Activated CD8-positive, alpha-beta memory T cell treated with anti-CD3 and anti-CD28 coated beads for 24 hours (primary cell): ENCODE measurements at regions not wholly inside any gene's neighbourhood (a gene's known extent, or its start where the extent isn't known, plus 50 kb on each side); places are given as distances from the start of the nearest gene placed in this dataset.

ENCODE experiments used
- DNase-seq: peaks from one replicate; pipeline ENCODE4 v3.0.0-alpha.2; 2020

DNA sequence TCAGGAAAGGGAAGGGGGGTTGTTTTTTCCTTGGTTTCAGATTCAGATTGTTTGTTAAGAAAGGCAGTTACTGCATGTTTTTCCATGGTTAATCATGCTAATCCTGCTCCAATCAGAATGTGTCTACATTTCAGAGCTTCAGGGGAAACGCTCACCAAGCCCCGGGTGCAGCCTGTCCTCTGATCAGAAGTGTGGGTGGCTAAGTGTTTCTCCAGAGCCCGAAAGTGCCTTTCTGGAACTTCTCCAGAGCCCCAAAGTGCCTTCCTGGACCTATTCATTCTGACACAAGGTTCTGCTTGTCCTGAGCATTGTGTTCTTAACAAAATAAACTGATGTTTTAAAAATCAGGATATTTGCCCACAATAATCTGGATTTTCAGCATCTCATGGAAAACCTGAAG lies 359.0 kb upstream of the ZNF521 start:
- no peak for DNase-seq

DNA sequence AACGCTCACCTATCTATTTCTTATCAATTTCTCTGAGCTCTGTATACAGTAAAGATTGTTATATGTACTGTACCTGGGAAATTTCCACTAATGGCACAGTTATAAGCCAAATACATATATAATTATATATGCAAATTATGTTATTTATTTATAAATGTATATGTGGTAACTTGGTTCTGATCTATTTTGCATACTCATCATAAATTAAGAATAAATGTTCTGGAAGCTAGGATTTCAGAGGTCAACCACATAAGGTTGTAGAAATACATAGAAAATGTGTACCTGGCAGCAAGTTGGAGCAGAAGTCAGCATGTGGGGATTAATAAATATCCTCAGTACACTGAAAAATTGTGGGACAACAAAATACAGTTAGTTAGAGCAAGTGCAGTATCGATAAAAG lies 353.7 kb upstream of the ZNF521 start:
- DNase-seq: no peak

DNA sequence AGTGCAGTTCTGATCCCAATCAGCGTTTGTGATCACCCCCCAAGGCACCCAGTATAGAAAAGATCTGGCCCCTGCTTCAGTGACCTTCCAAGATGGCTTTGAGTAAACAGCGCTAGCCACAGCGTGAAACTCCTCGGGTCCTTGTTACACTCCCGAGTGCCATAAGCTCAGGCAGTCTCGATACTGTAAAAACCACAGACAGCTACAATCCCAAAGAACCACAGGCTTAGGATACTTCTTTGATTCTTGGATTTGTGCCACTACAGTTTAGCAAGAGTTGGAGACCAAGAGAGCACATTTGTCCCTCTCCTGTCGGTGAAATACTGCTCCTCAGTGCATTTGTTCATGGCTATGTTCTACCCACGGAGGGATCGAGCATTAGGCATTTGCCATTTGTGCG lies 352.5 kb upstream of the ZNF521 start:
- no peak for DNase-seq

DNA sequence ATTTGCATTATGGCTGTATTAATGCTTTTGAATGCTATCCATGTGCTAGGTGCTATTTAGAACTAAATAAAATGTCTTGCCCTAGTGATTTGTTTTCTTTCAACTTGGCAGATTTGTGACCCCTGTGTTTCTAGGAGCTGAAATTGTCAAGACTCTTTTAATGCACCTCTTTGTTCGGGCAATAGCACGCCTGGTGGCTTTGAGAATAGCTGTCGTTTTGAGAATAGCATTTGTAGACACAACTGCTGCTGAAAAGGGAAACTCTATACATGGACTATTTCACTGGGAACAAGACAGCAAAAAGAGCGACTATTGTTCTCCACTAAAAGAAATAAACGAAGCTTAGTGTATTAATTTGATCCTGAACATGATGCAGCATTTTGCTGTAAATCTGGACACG lies 352.1 kb upstream of the ZNF521 start:
- no peak for DNase-seq

DNA sequence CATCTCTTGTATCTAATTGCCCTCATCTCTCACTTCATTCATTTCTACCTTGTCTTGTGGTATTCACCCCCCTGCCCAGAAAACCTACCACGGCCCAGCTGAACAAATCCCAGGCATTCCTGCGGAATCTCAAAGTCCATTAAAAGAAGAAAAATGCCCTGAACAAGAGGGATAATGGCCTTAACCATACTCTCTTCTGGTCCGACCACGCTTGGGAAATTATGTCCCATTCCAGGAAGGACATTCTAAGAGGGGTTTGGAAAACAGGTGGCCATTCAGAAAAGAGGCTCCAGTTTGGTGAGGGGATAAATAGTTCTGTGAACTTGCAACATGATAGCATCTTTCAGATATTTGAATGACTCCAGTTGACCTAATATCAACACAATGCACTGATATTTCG lies 349.9 kb upstream of the ZNF521 start:
- DNase-seq: no peak

DNA sequence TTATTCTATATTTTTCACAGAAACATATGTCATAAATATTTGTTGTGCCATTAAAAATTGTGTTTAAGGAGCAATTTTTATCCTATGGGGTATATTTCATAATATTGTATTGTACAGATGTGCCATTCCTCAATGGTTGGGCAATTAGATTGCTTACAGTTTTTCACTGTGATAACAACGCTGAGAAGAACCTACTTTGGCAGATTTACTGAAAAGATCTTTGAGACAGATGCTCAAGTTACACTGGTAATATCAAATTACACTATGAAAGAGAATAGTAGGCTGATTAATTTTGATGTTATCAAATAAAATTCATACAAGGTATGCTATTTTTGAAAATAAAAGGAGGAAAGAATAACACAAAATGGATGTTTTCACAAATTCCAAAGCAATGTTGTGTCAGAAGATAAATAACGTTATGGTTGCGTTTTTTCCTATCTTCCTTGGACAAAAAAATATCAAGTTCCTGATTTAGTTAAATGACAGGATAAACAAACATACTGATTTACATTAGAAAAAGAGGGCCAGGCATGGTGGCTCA lies 335.1 kb upstream of the ZNF521 start:
- no peak for DNase-seq

DNA sequence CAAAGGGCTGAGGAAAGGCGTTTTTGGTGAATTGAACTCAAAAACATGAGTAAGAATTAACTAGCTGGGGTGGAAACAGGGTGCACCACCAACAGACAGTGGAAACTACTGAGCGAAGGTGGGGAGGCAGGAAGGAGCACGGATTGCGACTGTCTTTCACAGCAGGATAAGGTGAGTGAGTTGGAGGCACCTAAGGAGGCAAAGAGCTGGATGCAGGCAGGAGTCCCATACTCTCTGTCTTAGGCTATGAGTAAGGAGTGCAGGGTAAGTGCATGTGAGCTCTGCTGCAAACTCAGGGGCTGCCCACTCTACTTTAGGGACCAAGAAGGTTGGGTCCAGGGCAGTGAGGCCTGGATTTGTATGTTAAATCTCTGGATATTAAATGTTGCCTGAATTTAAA lies 333.1 kb upstream of the ZNF521 start:
- DNase-seq: no peak

DNA sequence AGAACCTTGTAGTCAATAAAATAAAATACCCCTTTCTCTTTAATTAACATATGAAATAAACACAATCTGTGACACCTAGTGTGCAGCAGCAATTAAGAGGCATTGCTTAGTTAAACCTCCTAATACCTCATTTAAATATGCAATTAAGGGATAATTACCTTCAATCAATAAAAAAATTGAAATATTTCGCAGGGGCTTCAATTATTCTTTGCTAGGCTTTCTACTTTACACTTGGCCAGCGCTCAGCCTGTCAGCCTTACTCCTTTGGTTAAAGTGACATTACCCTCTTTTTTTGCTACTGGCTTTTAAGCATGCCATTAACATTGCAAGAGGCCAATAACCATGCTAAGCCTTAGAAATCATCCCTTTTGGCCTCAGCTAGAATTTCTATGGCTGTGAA lies 327.5 kb upstream of the ZNF521 start:
- DNase-seq: no peak

DNA sequence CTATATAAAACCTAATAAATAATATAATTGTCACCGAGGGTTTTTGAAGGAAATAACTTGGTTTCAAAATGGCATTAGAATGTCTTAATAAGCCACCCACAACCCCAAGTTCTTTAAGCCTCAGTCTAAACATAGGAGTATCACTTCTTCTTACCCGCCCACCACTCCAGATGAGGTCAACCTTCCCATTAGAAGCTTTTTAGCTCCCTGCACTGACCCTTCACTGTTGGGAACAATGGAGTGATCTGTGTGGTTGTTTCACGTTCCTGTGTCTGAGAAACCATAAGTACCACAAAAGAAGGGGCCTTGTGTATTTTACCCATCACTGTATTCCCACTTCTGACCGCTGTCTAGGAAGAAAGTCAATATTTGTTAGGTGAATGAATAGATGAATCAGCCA lies 326.3 kb upstream of the ZNF521 start:
- no peak for DNase-seq

DNA sequence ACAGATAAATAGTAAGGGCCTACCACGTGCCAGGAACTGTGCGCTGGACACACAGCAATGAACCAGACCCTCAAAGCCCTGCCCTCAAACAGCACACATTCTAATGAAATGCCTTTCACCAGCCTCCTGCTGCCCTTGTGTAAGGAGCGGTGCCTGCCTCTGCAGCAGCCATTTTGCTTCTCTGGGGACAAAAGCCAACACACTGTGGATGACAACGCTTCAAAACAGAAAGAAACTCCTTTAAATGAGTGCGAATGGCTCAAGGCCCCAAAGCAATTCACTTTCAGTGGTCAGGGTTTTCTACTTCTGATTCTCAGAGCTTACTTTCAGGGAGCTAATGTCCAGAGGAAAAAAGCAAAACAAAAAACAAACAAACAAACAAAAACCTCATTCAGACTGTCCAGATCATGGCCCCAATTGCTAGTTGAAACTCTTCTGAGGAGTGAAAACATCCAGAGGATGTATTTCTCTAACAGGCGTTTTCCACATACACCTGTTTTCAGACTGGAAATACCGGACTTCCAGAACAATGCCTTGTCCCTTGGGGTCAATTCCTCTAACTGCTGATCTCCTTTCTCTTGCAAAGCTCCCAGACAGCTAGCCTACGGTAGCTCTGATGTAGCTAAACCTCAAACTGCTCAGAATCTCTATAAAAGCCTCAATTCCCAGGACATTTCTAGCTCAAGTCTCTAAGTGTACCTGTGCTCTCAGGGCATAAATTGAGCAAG lies 323.3 kb upstream of the ZNF521 start:
- no peak for DNase-seq

DNA sequence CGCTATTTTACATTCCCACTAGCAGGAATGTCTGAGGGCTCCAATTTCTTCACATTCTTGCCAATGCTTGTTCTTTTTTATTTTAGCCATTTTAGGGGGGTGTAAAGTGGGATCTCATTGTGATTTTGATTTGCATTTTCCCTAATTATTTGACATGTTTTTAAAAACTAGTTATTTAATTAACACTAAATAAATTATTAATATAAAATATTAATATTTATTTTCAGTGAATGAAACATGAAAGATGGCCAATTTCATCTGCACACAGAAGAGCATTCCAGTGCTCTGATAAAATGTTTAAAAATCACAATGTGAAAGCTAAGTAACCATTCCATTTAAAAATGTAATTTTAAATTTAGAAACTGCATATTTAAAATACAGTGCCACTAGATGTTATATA lies 322.2 kb upstream of the ZNF521 start:
- no peak for DNase-seq

DNA sequence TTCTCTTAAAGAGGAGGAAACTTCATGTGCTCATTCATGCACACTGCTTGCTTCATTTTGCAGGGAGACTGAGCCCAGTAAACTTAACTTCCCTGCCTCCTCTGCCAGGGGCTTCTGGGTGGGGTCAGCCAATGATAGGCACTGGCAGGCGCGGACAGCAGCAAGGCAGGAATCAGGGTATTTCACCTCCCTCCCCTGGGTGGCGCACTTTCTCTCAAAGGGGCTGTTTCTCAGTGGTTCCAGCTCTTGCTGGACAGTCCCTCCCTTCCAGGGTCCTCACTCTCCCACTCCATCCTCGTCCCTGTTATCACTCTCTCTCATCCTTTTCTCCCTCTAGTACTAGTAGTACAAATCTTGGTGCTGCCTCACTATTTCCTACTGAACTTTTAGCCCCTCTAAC lies 320.5 kb upstream of the ZNF521 start:
- DNase-seq: no peak

DNA sequence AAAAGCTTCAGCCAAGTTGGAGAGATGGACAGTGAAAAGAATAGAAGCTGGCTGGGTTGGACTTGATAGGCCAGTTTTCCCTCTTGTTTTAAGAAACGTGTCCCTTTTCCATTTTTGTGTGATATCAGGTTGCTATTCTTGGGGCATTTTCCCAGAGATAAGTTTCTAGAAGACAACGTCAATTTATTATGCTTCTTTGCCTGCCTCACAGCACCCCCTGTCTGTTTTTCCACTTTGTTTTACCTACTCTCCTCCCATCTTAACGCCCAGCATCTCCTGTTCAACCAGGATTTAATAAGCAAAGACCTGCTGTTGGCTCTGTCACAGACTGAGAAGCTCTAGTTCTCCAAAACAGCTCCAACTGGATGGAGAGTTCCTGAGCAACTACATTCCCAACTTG lies 317.8 kb upstream of the ZNF521 start:
- DNase-seq: no peak

DNA sequence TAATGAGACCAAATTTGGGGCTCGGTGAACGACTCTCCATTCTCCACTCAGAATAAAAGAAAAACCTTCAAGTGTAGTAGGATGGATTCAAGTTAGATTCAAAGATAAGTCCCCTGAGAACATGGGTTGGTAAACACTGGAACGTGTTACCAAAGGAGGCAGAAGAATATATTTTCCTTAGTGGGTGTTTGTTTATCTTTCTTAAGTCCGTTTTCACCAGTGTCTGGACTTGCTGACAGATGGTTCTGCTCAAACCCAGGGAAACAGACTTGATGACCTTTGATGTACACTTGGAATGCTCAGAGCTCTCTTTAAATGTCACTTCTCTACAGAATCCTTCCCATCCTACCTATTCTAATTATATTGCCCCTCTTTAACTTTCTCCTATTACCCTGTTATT lies 310.3 kb upstream of the ZNF521 start:
- DNase-seq: no peak

DNA sequence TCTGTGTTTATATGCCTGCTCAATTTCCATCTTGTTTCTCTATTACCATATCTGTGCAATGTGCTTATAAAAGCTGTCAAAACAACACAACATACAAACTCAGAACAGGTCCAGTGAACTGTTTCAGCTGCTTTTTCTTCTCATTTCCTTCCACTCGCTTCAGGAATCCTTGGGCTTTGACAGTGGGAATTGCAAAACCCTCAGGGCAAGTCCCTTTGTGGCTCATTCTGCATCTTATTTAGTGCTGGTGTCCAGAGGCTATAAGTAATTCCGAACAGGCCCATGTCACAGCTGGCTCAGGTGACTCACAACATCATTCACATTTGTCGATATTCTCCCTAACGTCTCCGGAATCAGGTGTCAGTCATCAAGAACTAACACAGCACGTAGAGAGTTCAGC lies 309.9 kb upstream of the ZNF521 start:
- no peak for DNase-seq

DNA sequence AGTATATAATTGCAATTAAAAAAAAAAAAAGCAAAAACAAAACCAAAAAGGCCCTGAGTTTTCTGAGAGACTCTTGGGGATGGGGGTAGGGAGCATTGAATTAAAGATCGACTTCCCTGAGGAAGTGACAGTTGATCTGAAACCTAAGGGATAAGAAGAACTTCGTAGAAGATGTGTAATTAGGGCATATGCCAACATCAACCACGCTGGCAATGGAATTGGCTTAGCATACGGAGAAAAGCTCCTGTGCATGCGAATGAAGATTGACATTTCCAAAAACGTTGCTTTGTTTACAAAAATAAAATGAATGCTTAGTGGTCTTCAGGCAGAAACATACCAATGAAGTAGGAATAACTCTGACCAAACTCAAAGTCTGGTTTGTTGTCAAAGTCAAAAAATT lies 307.6 kb upstream of the ZNF521 start:
- no peak for DNase-seq

DNA sequence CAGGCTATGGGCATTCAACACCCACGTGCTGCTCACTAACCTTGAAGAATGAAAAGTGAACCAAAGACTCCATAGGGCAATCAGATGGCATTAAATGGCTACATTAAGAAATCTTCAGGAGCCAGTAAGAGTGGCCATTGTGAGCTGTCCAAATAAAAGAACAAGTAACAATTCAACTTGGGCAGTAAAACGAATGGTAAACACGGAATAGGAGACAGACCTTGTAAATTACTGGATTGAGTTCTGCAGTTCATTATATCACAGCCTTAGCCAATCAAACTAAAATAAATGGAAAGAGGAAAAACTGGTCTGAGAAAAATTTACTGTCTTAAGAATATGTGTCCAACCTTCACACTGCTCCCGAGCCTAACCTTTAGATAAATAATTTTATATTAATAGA lies 306.5 kb upstream of the ZNF521 start:
- no peak for DNase-seq

DNA sequence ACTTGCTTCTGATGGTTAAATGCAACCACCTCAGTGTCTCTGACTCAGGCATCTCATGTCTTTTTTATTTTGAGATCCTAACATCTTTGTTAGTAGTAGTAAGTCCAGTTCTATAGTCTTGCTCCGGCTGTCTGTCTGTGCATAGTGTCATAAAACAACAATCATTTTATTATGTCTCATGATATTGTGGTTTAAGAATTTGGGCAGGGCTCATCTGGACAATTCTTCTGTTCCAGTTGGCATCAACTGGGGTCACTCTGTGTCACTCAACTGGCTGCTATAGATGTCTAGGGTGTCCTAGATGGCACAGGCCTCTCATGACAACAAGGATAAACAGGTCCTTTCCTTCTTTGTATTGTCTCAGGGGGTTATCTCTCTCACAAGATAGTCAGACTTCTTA lies 299.6 kb upstream of the ZNF521 start:
- no peak for DNase-seq

DNA sequence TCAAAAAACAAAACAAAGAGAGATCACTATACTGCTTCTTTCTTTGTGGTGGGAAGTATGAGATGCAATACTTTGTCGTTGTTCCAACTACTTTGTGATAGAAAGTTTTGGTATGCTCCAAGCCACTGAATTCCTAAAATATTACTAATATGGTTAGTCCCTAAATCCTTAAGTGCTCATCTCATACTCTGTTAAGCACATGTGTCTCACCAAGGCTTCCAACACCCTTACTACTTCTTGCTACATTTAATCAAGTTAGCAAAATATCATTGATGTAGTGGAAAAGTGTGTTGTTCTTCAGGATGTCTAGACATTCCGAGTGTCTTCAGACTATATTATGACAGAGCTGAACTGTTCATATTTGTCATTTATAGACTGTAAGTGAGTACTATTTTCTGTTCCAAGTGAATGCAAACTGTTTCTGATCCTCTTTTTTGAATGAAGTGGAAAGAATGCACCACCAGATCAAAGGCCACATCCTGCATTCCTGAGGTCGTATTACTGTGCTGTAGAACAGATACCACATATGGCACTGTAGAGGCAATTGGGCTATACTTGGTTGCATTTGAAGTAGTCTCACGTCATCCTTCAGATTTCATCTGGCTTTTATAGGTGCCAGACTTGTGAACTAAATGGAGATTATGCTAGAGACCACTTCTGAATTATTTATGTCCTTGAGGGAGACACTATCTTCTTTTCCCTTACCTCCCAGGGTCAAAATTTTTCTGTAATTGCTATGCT lies 298.4 kb upstream of the ZNF521 start:
- DNase-seq: no peak

DNA sequence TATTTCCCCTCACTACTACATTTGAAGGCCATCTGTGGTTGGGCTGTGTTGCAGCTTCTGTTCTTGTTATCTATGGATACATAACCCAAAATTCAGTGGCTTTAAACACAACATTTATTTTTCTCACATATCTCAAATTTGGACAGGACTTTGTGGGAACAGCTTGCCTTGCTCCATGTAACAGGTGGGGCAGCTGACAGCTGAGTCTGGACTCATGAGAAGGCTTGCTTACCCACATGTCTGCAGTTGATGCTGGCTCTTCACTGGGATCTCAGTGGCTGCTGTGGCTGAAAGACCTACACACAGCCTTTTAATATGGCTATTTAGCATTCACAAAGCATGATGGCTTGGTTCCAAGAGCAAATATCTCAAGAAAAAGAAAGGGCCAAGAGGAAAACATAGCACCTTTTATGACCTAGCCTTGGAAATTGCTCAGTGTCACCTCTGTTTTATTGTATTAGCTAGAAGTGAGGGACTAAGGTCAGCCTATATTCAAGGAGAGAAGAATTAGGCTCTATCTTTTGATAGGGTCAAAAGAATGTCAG lies 296.8 kb upstream of the ZNF521 start:
- no peak for DNase-seq

DNA sequence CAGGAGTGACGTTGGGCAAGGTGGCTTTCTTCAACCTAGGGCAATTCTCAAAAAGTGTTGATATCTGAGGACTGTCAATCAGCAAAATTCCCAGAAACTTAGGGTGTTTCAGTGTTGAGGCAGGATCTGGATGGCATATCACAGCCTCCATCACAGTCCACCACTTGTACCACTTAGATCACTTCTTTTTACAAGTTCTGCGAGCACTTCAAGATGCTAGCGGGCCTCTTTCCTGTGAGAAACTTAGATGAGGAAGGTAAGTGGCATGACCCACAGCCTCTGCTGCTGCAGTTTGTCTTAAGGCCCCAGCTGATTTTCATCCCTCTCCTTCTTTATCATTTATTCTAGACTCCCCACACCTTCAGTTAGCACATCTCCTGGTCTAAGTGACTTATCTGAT lies 295.4 kb upstream of the ZNF521 start:
- DNase-seq: no peak

DNA sequence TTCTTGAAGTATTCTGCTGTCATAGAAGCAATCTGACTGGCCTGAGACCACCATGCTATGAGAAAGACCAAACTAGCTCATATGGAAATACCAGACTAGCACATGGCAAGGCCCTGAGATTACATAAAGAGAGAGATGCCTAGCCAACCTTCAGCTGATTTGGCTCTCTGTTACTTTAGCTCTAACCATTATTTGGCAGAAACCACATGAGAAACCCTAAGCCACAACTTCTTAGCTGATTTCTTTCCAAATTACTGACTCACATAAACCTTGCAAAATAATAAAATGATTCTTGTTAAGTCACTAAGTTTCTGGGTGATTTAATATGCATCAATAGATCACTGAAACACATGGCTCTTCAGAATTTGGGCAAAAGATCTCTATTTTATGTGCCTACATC lies 295.0 kb upstream of the ZNF521 start:
- no peak for DNase-seq

DNA sequence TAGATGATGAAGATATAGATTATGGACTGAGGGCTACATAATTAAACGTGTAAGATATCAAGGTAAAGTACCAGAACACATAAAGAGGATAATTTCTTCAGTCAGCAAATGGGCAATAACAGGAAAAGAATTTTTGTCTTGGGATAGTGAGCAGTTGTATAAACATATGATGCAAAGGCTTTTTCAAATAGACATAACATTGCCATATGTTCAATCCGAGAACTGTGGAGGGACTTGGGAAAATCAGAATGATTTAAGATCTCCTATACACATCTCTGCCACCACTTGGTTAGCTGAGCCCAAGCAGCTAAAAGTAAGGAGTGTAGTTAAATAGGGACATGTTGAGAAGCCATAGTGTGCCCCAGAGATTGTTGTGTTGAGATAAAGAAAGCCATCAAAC lies 287.6 kb upstream of the ZNF521 start:
- no peak for DNase-seq

DNA sequence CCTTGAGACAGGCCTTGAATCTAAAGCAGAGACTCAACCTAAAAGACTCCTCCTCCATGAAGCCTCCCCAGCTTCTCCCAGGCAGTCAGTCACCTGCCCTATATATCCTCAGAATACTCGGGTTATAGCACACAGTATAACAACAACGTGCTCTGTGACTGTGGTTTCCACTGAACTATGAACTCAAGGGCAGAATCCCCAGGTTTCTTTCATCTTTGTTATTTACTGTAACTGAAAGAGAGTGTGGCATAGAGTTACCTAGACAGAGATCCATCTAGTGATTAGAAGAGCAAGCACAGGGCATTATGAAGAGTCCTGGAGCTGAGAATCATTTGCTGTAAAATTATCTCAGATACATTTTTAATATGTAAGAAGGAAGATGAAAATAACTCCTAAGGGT lies 281.6 kb upstream of the ZNF521 start:
- DNase-seq: no peak
